GM23338 (cell line): ENCODE measurements at regions not wholly inside any gene's neighbourhood (a gene's known extent, or its start where the extent isn't known, plus 50 kb on each side); places are given as distances from the start of the nearest gene placed in this dataset.

Experiments used
- ATAC-seq: fragments of 200-7000 bp; cut with Tn5 transposase; 3 replicates; pipeline ENCODE4 v1.9.1; 2020
- DNase-seq: peaks from one replicate; pipeline ENCODE4 v3.0.0-alpha.2; 2015; ENCODE audit warnings: low spot score
- H2AFZ ChIP-seq: fragments of 200-600 bp; sonication (generic); 2 replicates; pipeline ENCODE4 v1.8.0; 2016; ENCODE audit warnings: antibody characterized with exemption, mild to moderate bottlenecking, moderate library complexity
- H3F3A ChIP-seq: fragments of 200-600 bp; sonication (generic); replicated peaks from 2 replicates; pipeline ENCODE4 v1.8.0; 2017; ENCODE audit warnings: antibody characterized with exemption, mixed run types, low read depth
- H3K27ac ChIP-seq: fragments of 200-600 bp; sonication (generic); 2 replicates; pipeline ENCODE4 v1.6.1; 2016; ENCODE audit warnings: low read depth
- H3K27me3 ChIP-seq: fragments of 200-600 bp; sonication (generic); 2 replicates; pipeline ENCODE4 v1.8.0; 2016; ENCODE audit warnings: mild to moderate bottlenecking, mixed run types, moderate library complexity; ENCODE audit not compliant: insufficient read depth
- H3K36me3 ChIP-seq: fragments of 200-600 bp; sonication (generic); 2 replicates; pipeline ENCODE4 v1.8.0; 2016; ENCODE audit warnings: mild to moderate bottlenecking; ENCODE audit not compliant: insufficient read depth
- H3K4me1 ChIP-seq: fragments of 200-600 bp; sonication (generic); 2 replicates; pipeline ENCODE4 v1.8.0; 2016; ENCODE audit warnings: mild to moderate bottlenecking, moderate library complexity; ENCODE audit not compliant: insufficient read depth
- H3K4me2 ChIP-seq: fragments of 200-600 bp; sonication (generic); 2 replicates; pipeline ENCODE4 v1.7.1; 2017; ENCODE audit warnings: mixed run types
- H3K4me3 ChIP-seq: fragments of 200-600 bp; sonication (generic); 2 replicates; pipeline ENCODE4 v1.6.1; 2016; ENCODE audit warnings: mixed run types
- H3K79me2 ChIP-seq: fragments of 200-600 bp; sonication (generic); replicated peaks from 2 replicates; pipeline ENCODE4 v1.8.0; 2017; ENCODE audit warnings: mild to moderate bottlenecking; ENCODE audit not compliant: insufficient read depth
- H3K9me2 ChIP-seq: fragments of 200-600 bp; sonication (generic); 2 replicates; pipeline ENCODE4 v1.8.0; 2017; ENCODE audit not compliant: insufficient read depth
- H4K20me1 ChIP-seq: fragments of 200-600 bp; sonication (generic); replicated peaks from 2 replicates; pipeline ENCODE4 v1.8.0; 2017; ENCODE audit warnings: mild to moderate bottlenecking; ENCODE audit not compliant: insufficient read depth
- H3K27ac Mint-ChIP-seq: 2 replicates; pipeline ENCODE4 v1.8.0; 2020; ENCODE audit warnings: inconsistent platforms, mild to moderate bottlenecking, moderate library complexity, mixed read lengths
- H3K27me3 Mint-ChIP-seq: 3 replicates; pipeline ENCODE4 v1.8.0; 2022; ENCODE audit warnings: low read depth, mild to moderate bottlenecking, moderate library complexity, mixed read lengths, inconsistent platforms; ENCODE audit not compliant: insufficient read depth, poor library complexity
- H3K36me3 Mint-ChIP-seq: 3 replicates; pipeline ENCODE4 v1.8.0; 2021; ENCODE audit warnings: low read depth, mild to moderate bottlenecking, inconsistent platforms, moderate library complexity, mixed read lengths
- H3K4me1 Mint-ChIP-seq: 3 replicates; pipeline ENCODE4 v1.8.0; 2020; ENCODE audit warnings: mild to moderate bottlenecking, inconsistent platforms, mixed read lengths
- H3K4me3 Mint-ChIP-seq: 3 replicates; pipeline ENCODE4 v1.8.0; 2021; ENCODE audit warnings: moderate library complexity, mild to moderate bottlenecking, inconsistent platforms, mixed read lengths
- H3K9me3 Mint-ChIP-seq: 3 replicates; pipeline ENCODE4 v1.8.0; 2020; ENCODE audit warnings: moderate library complexity, mild to moderate bottlenecking, inconsistent platforms, mixed read lengths
- CREB1 ChIP-seq: fragments of 250-450 bp; sonication (Bioruptor Pico); IDR thresholded peaks from 2 replicates; pipeline ENCODE4 v1.5.0; 2020; ENCODE audit warnings: low read depth, mild to moderate bottlenecking, moderate library complexity
- CTCF ChIP-seq, 2 experiments: fragments of 200-600 bp in 1 of 2; sonication (generic) in 1 of 2; conservative IDR thresholded peaks; 2 replicates each; pipeline versions ENCODE4 v1.5.1 to v1.6.1; 2016 to 2017; ENCODE audit warnings: antibody characterized with exemption in 2 of 2, low read depth in 2 of 2, mild to moderate bottlenecking in 2 of 2, moderate library complexity in 1 of 2
- ETS1 ChIP-seq: IDR thresholded peaks from 2 replicates; pipeline ENCODE4 v1.6.1; 2016; ENCODE audit warnings: antibody characterized with exemption
- EZH2 ChIP-seq: fragments of 200-600 bp; sonication (generic); IDR thresholded peaks from one replicate; pipeline ENCODE4 v1.8.0; 2017; ENCODE audit warnings: antibody characterized with exemption, mild to moderate bottlenecking, low read depth; ENCODE audit not compliant: unreplicated experiment
- EZH2phosphoT487 ChIP-seq: fragments of 200-600 bp; sonication (generic); IDR thresholded peaks from one replicate; pipeline ENCODE4 v1.8.1; 2018; ENCODE audit warnings: antibody characterized with exemption; ENCODE audit not compliant: unreplicated experiment
- JUNB ChIP-seq: IDR thresholded peaks from one replicate; pipeline ENCODE4 v1.6.1; 2016; ENCODE audit warnings: antibody characterized with exemption; ENCODE audit not compliant: unreplicated experiment
- NANOG ChIP-seq: IDR thresholded peaks from 2 replicates; pipeline ENCODE4 v1.6.1; 2016; ENCODE audit warnings: antibody characterized with exemption, borderline replicate concordance
- POLR2AphosphoS5 ChIP-seq: IDR thresholded peaks from 2 replicates; pipeline ENCODE4 v1.6.1; 2016; ENCODE audit warnings: antibody characterized with exemption, low read depth
- REST ChIP-seq: IDR thresholded peaks from one replicate; pipeline ENCODE4 v1.6.1; 2018; ENCODE audit warnings: antibody characterized with exemption; ENCODE audit not compliant: unreplicated experiment
- STAT1 ChIP-seq: IDR thresholded peaks from one replicate; pipeline ENCODE4 v1.6.1; 2016; ENCODE audit warnings: antibody characterized with exemption; ENCODE audit not compliant: unreplicated experiment
- ZNF114 ChIP-seq: fragments of 250-450 bp; sonication (Bioruptor Pico); IDR thresholded peaks from 2 replicates; pipeline ENCODE4 v1.5.0; 2020; ENCODE audit warnings: mild to moderate bottlenecking, moderate library complexity
- ZNF331 ChIP-seq: fragments of 250-450 bp; sonication (Bioruptor Pico); IDR thresholded peaks from 2 replicates; pipeline ENCODE4 v1.5.0; 2020; ENCODE audit warnings: low read depth, mild to moderate bottlenecking, moderate library complexity
- ZNF462 ChIP-seq: fragments of 250-450 bp; sonication (Bioruptor Pico); IDR thresholded peaks from 2 replicates; pipeline ENCODE4 v1.5.0; 2020; ENCODE audit warnings: mild to moderate bottlenecking, moderate library complexity

GRCh38 chr7:14995774-14996173 lies 93.2 kb upstream of the DGKB start:
- Histone ChIP-seq H3K4me1 (no peaks in the 10 kb centered on the region), H4K20me1 (no peaks in the 10 kb centered on the region), H2AFZ (no peak overlapping the region; the same call in 1 of the 2 replicates), H3K79me2 (no peaks in the 10 kb centered on the region), H3K36me3 (no peaks in the 10 kb centered on the region), H3K4me2 (no peak overlapping the region), H3K9me2 (peaks cover 8% of the 10 kb centered on the region), H3F3A (no peaks in the 10 kb centered on the region), H3K27me3 (no peaks in the 10 kb centered on the region), H3K4me3 (no peak overlapping the region), H3K27ac (no peak overlapping the region)
- ATAC-seq: no peak
- DNase-seq: no peak
- Mint-ChIP-seq H3K27me3 (peaks cover 2% of the 10 kb centered on the region), H3K4me3 (no peak overlapping the region), H3K4me1 (no peaks in the 10 kb centered on the region), H3K9me3 (no peaks in the 10 kb centered on the region), H3K36me3 (no peaks in the 10 kb centered on the region), H3K27ac (no peak overlapping the region)
- TF ChIP-seq ZNF114: no peak
- TF ChIP-seq CTCF (conservative IDR thresholded peaks at IDR 0.05; ENCODE audit: low read depth in 2 of 2): no peak
- TF ChIP-seq JUNB: no peak
- no peak for TF ChIP-seq ZNF331 (CRISPR knock-in tag)
- TF ChIP-seq NANOG: no peak
- TF ChIP-seq EZH2phosphoT487: no peak
- TF ChIP-seq STAT1: no peak
- no peak for TF ChIP-seq CREB1 (CRISPR knock-in tag)
- TF ChIP-seq ZNF462 (CRISPR knock-in tag): no peak
- no peak for TF ChIP-seq REST
- no peak for TF ChIP-seq EZH2
- TF ChIP-seq POLR2AphosphoS5: no peak
- no peak for TF ChIP-seq ETS1
